ENCODE measurements at regions not wholly inside any gene's neighbourhood (a gene's known extent, or its start where the extent isn't known, plus 50 kb on each side); places are given as distances from the start of the nearest gene placed in this dataset.
"Not testable (repeated sequence)": the region's sequence is repeated elsewhere in the genome, so short reads cannot be mapped to it uniquely, and the experiment has no call there.

GRCh38 chr2:180775711-180776110 is 204.7 kb upstream of the UBE2E3 start:
- no peaks in the 10 kb centered on the region for H3K9me3 ChIP-seq
- no peaks in the 10 kb centered on the region for H3K27me3 ChIP-seq
- no peak overlapping the region for H3K27ac ChIP-seq
- WGBS, 3 donors = 87 to 91% (median 88%) methylated on average over 3 of the region's 3 CpGs
- H3K4me1 ChIP-seq (ENCODE audit: insufficient read depth) = no peaks in the 10 kb centered on the region
- no peak overlapping the region for H3K4me3 ChIP-seq
- H3K36me3 ChIP-seq = no peaks in the 10 kb centered on the region
- intact Hi-C loops (cut with DNase I) = no loop called here
- TF ChIP-seq CTCF (IDR thresholded peaks at IDR 0.05) (no peak), EP300 (IDR thresholded peaks at IDR 0.05) (no peak), POLR2A (IDR thresholded peaks at IDR 0.05) (no peak)
- no peak for DNase-seq

GRCh38 chr2:180765316-180765715 is 215.1 kb upstream of the UBE2E3 start:
- H3K36me3 ChIP-seq; H3K9me3 ChIP-seq; H3K4me3 ChIP-seq; intact Hi-C loops (cut with DNase I); H3K4me1 ChIP-seq (ENCODE audit: insufficient read depth); H3K27ac ChIP-seq; H3K27me3 ChIP-seq; DNase-seq: not testable (repeated sequence)
- WGBS, 3 donors = 80 to 89% (median 81%) methylated on average over 6 of the region's 6 CpGs

- intact Hi-C loops (cut with DNase I) = no loop called here
- TF ChIP-seq EP300 (IDR thresholded peaks at IDR 0.05) (no peak), CTCF (IDR thresholded peaks at IDR 0.05) (no peak), POLR2A (IDR thresholded peaks at IDR 0.05) (no peak)
- Histone ChIP-seq H3K4me1 (ENCODE audit: insufficient read depth) (no peaks in the 10 kb centered on the region), H3K9me3 (no peaks in the 10 kb centered on the region), H3K4me3 (no peak overlapping the region), H3K27ac (no peak overlapping the region), H3K27me3 (no peaks in the 10 kb centered on the region), H3K36me3 (no peaks in the 10 kb centered on the region)
- 56 to 70% (median 64%) methylated on average over 2 of the region's 2 CpGs for WGBS, 3 donors
- no peak for DNase-seq
These were observed 217.0 kb upstream of the UBE2E3 start for GRCh38 chr2:180763263-180763989.

GRCh38 chr2:180761224-180761623 is 219.2 kb upstream of the UBE2E3 start:
- no peak for DNase-seq
- no peaks in the 10 kb centered on the region for H3K27me3 ChIP-seq
- H3K27ac ChIP-seq = no peak overlapping the region
- intact Hi-C loops (cut with DNase I) = no loop called here
- WGBS, 3 donors = 67 to 71% (median 69%) methylated on average over 5 of the region's 5 CpGs
- no peaks in the 10 kb centered on the region for H3K36me3 ChIP-seq
- TF ChIP-seq CTCF (IDR thresholded peaks at IDR 0.05) = no peak
- TF ChIP-seq EP300 (IDR thresholded peaks at IDR 0.05) = no peak
- no peak for TF ChIP-seq POLR2A (IDR thresholded peaks at IDR 0.05)
- H3K4me3 ChIP-seq = no peak overlapping the region
- H3K4me1 ChIP-seq (ENCODE audit: insufficient read depth) = no peaks in the 10 kb centered on the region
- H3K9me3 ChIP-seq = no peaks in the 10 kb centered on the region

GRCh38 chr2:180759631-180760030 is 220.8 kb upstream of the UBE2E3 start:
- 87 to 95% (median 87%) methylated on average over 1 of the region's 1 CpG for WGBS, 3 donors
- H3K9me3 ChIP-seq = no peaks in the 10 kb centered on the region
- H3K27me3 ChIP-seq = no peaks in the 10 kb centered on the region
- no peak overlapping the region for H3K4me3 ChIP-seq
- H3K36me3 ChIP-seq = no peaks in the 10 kb centered on the region
- DNase-seq = no peak
- intact Hi-C loops (cut with DNase I) = no loop called here
- TF ChIP-seq CTCF (IDR thresholded peaks at IDR 0.05) (no peak), POLR2A (IDR thresholded peaks at IDR 0.05) (no peak), EP300 (IDR thresholded peaks at IDR 0.05) (no peak)
- H3K27ac ChIP-seq = no peak overlapping the region
- H3K4me1 ChIP-seq (ENCODE audit: insufficient read depth) = no peaks in the 10 kb centered on the region
